Colonic mucosa (tissue), 4 donors: ENCODE measurements at regions not wholly inside any gene's neighbourhood (a gene's known extent, or its start where the extent isn't known, plus 50 kb on each side); places are given as distances from the start of the nearest gene placed in this dataset.
"Not testable (repeated sequence)": the region's sequence is repeated elsewhere in the genome, so short reads cannot be mapped to it uniquely, and the experiment has no call there.

Source experiments
- DNase-seq: peaks from one replicate; pipeline ENCODE4 v3.0.0-alpha.2; 2020
- H3K27ac ChIP-seq: fragments of 200-600 bp; one replicate; pipeline ENCODE4 v1.8.0; 2021
- H3K27me3 ChIP-seq: fragments of 200-600 bp; one replicate; pipeline ENCODE4 v1.8.0; 2021
- H3K36me3 ChIP-seq: fragments of 200-600 bp; one replicate; pipeline ENCODE4 v1.8.0; 2021
- H3K4me1 ChIP-seq: fragments of 200-600 bp; one replicate; pipeline ENCODE4 v1.8.0; 2021; ENCODE audit warnings: mild to moderate bottlenecking
- H3K4me3 ChIP-seq: fragments of 200-600 bp; one replicate; pipeline ENCODE4 v1.8.0; 2021
- H3K9ac ChIP-seq, 2 donors: one replicate each; pipeline ENCODE4 v1.7.0; 2013; ENCODE audit warnings: control low read depth in 2 of 2, low read depth in 2 of 2, low read length in 2 of 2
- H3K9me3 ChIP-seq: fragments of 200-600 bp; one replicate; pipeline ENCODE4 v1.8.0; 2021
- intact Hi-C: fragments of 100-400 bp; cut with DNase I; formaldehyde crosslinking; loops from one replicate; pipeline ENCODE4 v1.14.1; 2022
- TF ChIP-seq, protein P1 (sequence below): fragments of 200-600 bp; IDR thresholded peaks from one replicate; pipeline ENCODE4 v1.8.0; 2022; ENCODE audit warnings: antibody characterized with exemption, mild to moderate bottlenecking
- donor health status: healthy.
- donor health status: DM: no; HTN: no; CAD: no.
- donor health status: DM: no; HTN: no; CAD: no.

DNA sequence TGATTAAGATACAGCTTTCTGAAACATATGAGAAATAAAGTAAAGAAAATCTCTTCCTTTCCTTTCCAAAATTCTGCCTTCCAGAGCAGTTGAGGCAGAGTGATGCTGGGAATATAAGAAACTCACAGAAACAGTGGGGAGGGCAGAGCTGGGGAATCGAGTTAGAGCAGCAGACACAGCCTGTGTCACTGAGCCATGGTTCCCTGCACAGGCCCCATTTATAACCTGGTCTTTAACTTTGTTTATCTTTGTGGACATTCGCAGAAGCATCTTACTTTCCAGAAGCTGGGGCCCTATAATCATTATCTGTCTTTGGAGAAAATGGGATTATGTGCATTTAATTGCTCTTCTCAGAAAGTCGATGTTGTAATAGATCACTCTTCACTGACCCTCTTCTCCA lies 349.1 kb downstream of the SETD4 start:
- Histone ChIP-seq H3K36me3 (no peaks in the 10 kb centered on the region), H3K27ac (no peak overlapping the region), H3K4me3 (no peak overlapping the region), H3K27me3 (no peaks in the 10 kb centered on the region), H3K9me3 (no peaks in the 10 kb centered on the region), H3K4me1 (no peaks in the 10 kb centered on the region), H3K9ac (no peak overlapping the region)
- TF ChIP-seq, protein P1, sequence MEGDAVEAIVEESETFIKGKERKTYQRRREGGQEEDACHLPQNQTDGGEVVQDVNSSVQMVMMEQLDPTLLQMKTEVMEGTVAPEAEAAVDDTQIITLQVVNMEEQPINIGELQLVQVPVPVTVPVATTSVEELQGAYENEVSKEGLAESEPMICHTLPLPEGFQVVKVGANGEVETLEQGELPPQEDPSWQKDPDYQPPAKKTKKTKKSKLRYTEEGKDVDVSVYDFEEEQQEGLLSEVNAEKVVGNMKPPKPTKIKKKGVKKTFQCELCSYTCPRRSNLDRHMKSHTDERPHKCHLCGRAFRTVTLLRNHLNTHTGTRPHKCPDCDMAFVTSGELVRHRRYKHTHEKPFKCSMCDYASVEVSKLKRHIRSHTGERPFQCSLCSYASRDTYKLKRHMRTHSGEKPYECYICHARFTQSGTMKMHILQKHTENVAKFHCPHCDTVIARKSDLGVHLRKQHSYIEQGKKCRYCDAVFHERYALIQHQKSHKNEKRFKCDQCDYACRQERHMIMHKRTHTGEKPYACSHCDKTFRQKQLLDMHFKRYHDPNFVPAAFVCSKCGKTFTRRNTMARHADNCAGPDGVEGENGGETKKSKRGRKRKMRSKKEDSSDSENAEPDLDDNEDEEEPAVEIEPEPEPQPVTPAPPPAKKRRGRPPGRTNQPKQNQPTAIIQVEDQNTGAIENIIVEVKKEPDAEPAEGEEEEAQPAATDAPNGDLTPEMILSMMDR: no peak
- intact Hi-C loops: no loop called here
- DNase-seq: no peak

DNA sequence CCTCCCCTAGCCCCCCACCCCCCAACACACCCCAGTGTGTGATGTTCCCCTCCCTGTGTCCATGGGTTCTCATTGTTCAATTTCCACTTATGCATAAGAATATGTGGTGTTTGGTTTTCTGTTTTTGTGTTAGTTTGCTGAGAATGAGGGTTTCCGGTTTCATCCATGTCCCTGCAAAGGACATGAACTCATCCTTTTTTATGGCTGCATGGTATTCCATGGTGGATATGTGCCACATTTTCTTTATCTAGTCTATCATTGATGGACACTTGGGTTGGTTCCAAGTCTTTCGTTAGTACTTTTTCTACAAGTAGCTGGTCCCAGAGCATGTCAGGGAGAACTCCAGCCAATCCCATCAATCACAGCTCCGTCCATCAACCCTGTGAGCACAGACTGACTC lies 350.3 kb downstream of the SETD4 start:
- intact Hi-C loops, H3K4me3 ChIP-seq, H3K27me3 ChIP-seq, H3K36me3 ChIP-seq, H3K9ac ChIP-seq, H3K9me3 ChIP-seq, DNase-seq, H3K4me1 ChIP-seq, H3K27ac ChIP-seq: not testable (repeated sequence)

DNA sequence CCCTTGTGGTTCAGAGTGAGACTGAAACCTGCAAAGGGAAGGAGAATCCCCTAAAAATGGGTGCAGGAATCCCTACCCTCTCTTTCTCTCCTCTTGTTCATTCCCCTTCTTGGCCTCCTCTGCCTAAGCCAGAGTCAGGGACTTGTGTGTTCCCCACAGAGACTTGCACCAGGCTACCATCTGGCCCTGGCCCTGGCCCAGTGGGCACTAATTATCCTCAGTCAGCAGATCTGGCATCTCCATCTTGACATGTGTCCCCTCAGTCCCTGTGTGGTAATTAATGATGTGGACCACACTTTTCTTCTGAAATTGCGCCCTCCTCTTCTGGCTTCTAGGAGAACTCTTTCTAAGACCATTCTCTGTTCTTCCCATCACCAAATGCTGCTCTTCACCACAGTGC lies 354.4 kb downstream of the SETD4 start:
- no peaks in the 10 kb centered on the region for H3K27me3 ChIP-seq
- no peak overlapping the region for H3K4me3 ChIP-seq
- no peak overlapping the region for H3K9ac ChIP-seq
- no peak overlapping the region for H3K27ac ChIP-seq
- H3K9me3 ChIP-seq: no peaks in the 10 kb centered on the region
- DNase-seq: no peak
- intact Hi-C loops: no loop called here
- H3K4me1 ChIP-seq: no peaks in the 10 kb centered on the region
- TF ChIP-seq, protein P1: no peak
- no peaks in the 10 kb centered on the region for H3K36me3 ChIP-seq

DNA sequence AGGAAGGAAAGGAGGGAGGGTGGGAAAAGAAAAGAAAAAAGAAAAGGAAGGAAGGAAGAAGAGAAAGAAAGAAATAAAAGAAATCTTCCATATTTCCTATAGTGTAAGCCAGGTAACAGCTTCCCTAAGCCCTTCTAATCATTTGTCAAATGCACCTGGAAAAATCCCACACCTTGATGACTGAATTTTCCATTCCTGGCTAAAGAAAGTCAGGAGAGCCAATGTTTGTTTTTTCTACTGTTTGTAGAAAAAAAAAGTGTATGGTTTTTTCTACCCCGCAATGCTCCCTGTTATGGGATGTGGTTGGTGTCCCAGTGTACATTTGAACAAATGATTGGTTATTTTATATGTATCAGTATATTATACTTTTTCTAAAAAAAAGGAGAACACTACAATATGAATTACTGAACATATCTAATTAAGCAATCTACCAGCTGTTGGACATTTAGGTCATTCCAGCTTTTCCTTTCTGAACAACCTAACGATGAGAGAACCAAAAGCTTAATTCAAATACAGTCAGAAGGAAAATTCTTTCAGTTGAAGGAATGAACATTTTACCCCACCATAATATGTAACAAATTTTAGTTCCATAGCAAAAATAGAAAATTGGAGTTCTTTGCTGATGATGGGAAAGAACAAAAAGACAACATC lies 355.0 kb downstream of the SETD4 start:
- H3K27ac ChIP-seq: no peak overlapping the region
- TF ChIP-seq, protein P1: no peak
- no peak for DNase-seq

DNA sequence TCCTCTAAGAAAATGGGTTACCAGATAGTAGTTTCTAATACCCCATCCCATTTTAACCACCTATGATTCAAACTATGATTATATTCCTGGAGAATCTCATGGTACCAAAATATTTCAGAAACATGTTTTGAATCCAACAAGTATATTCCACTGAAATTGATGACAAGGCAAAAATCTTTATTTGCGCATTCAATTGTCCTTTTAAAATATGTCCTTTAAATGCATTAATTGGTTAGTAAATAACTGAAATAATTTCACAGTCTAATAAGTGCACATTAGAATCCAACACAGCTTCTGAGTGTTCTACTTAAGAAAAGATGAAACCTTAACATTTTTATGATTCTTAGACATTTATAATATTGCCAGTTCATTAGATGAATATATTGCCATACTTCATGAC lies 356.6 kb downstream of the SETD4 start:
- no peaks in the 10 kb centered on the region for H3K4me1 ChIP-seq
- TF ChIP-seq, protein P1: no peak
- no peaks in the 10 kb centered on the region for H3K9me3 ChIP-seq
- H3K9ac ChIP-seq: no peak overlapping the region
- intact Hi-C loops: no loop called here
- H3K4me3 ChIP-seq: no peak overlapping the region
- no peak for DNase-seq
- H3K36me3 ChIP-seq: no peaks in the 10 kb centered on the region
- H3K27me3 ChIP-seq: no peaks in the 10 kb centered on the region
- no peak overlapping the region for H3K27ac ChIP-seq

More for the DNA sequence above, 355.0 kb downstream of the SETD4 start:
- no peaks in the 10 kb centered on the region for H3K27me3 ChIP-seq
- intact Hi-C loops: no loop called here
- H3K9ac ChIP-seq: no peak overlapping the region
- no peaks in the 10 kb centered on the region for H3K4me1 ChIP-seq
- H3K9me3 ChIP-seq: no peaks in the 10 kb centered on the region
- no peaks in the 10 kb centered on the region for H3K36me3 ChIP-seq
- H3K4me3 ChIP-seq: no peak overlapping the region

DNA sequence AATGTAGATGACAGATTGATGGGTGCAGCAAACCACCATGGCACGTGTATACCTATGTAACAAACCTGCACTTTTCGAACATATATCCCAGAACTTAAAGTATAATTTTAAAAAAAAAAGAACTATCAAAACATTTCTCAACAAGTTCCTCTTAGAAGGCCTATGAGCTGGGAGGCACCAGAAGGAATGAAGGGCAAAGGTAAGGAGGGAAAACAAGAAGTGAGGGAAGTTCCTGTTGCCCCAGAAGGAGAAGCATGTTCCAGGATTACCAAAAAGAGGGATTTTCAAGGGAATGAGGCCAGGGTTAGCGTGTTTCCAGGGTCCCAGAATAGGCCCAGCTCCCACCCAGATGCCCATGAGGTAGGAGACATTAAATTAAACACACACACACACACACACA lies 361.0 kb downstream of the SETD4 start:
- TF ChIP-seq, protein P1: no peak
- no peak overlapping the region for H3K9ac ChIP-seq
- no peak for DNase-seq
- intact Hi-C loops: no loop called here
- H3K4me1 ChIP-seq: no peaks in the 10 kb centered on the region
- H3K36me3 ChIP-seq: no peaks in the 10 kb centered on the region
- no peaks in the 10 kb centered on the region for H3K9me3 ChIP-seq
- H3K27ac ChIP-seq: no peak overlapping the region
- H3K4me3 ChIP-seq: no peak overlapping the region
- H3K27me3 ChIP-seq: no peaks in the 10 kb centered on the region
